Pancreas (tissue), 10 donors: ENCODE measurements at regions not wholly inside any gene's neighbourhood (a gene's known extent, or its start where the extent isn't known, plus 50 kb on each side); places are given as distances from the start of the nearest gene placed in this dataset.

Source experiments
- ATAC-seq, 4 donors: fragments of 200-7000 bp; cut with Tn5 transposase; one replicate each; pipeline versions ENCODE4 v1.8.0 to v1.9.1; 2020; ENCODE audit warnings: mild to moderate bottlenecking in 4 of 4, moderate library complexity in 4 of 4
- DNase-seq, 6 donors: peaks; one replicate each; pipeline ENCODE4 v3.0.0-alpha.2; 2020
- FAIRE-seq: peaks from 2 replicates; lab custom pipeline; 2012; peaks lifted over from hg19 to GRCh38; lab: Jason Lieb, UNC
- H3K27ac ChIP-seq, 4 donors: fragments of 200-600 bp; sonication (generic); 1 replicate in 3 of 4; 2 replicates in 1 of 4; pipeline versions ENCODE4 v1.5.0 to v1.8.0; 2020
- H3K27me3 ChIP-seq, 4 donors: fragments of 200-600 bp; one replicate each; pipeline ENCODE4 v1.8.0; 2021
- H3K36me3 ChIP-seq, 3 donors: fragments of 200-600 bp; sonication (generic) in 1 of 3; one replicate each; pipeline versions ENCODE4 v1.5.0 to v1.8.0; 2020 to 2021
- H3K4me1 ChIP-seq, 3 donors: fragments of 200-600 bp; one replicate each; pipeline ENCODE4 v1.8.0; 2021
- H3K4me3 ChIP-seq, 4 donors: fragments of 200-600 bp; sonication (generic) in 2 of 4; one replicate each; pipeline versions ENCODE4 v1.5.0 to v1.8.0; 2020 to 2021
- H3K9me3 ChIP-seq, 4 donors: fragments of 200-600 bp; one replicate each; pipeline ENCODE4 v1.8.0; 2021
- CTCF ChIP-seq, 4 donors: fragments of 200-600 bp; sonication (generic) in 3 of 4; IDR thresholded peaks; one replicate each; pipeline versions ENCODE4 v1.5.0 to v1.8.0; 2021; ENCODE audit warnings: antibody characterized with exemption in 4 of 4
- WGBS, 2 donors: extraction: QIAGEN DNeasy Blood & Tissue Kit; methylation state at CpG; one replicate each; pipeline ENCODE4 v1.1.7; 2013; 5-methylcytosine and 5-hydroxymethylcytosine counted together
- intact Hi-C, 3 donors: fragments of 100-400 bp; cut with DNase I; formaldehyde crosslinking; loops; one replicate each; pipeline versions ENCODE4 v1.11.1 to v1.14.2; 2022
- donor health status: healthy with polysubstance abuse.
- donor health status: DM: no; HTN: no; CAD: no; lungs with moderate emphysema.
- donor health status: DM: no; HTN: no; CAD: no.
- donor health status: control.
- donor health status: control.
- donor health status: Bipolar disorder and iron deficiency.
- donor health status: DM: yes; HTN: yes; CAD: no.
- donor health status: DM: no; HTN: no; CAD: no.
- donor health status: DM: no; HTN: no; CAD: no.
- donor health status: DM: yes; HTN: yes; CAD: no.

DNA sequence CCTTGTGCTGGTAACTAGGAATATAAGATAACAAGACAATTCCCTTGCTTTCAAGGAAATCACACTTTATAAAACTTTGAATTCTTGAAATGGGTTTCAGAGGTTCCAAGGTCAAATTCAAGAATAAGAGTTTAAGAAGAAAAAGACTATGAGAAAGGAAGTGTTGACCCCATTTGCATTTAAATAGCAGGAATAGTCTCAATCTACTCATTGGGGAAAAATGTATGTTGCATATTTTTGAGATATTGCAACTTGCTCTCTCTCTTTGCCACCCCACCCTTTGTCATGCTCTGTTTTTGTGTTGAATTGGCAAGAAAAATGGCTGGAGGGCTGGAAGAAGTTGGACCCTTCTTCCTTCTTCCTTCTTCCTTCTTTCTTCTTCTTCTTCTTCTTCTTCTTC is 699.2 kb downstream of the TUSC7 start:
- H3K27ac ChIP-seq, result no peak overlapping the region
- no peak overlapping the region for H3K4me3 ChIP-seq
- FAIRE-seq (no peak), ATAC-seq (no peak), DNase-seq (no peak)
- no peak for TF ChIP-seq CTCF (IDR thresholded peaks at IDR 0.05)
- no peaks in the 10 kb centered on the region for H3K9me3 ChIP-seq
- H3K36me3 ChIP-seq, result no peaks in the 10 kb centered on the region
- intact Hi-C loops, result no loop called here
- peaks cover 10 to 30% (median 24%) of the 10 kb centered on the region in 3 donors for H3K4me1 ChIP-seq
- H3K27me3 ChIP-seq, result no peaks in the 10 kb centered on the region

DNA sequence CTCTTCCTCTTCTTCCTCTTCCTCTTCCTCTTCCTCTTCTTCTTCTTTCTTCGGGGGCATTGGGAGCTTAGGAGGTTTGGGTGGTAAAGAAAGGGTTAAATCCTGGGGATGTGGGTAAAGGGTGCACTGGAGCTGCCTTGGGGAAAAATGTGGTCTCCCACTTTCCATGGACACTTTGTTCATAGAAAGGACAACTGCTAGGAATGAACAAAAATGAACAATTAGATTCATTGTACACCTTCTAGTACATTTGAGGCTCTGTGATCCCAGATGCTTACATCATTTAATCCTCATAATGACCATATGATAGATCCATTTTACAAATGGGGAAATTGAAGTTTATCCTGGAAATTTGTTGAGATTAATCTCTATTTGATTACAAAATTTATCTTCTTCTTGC is 699.7 kb downstream of the TUSC7 start:
- no peak overlapping the region for H3K4me3 ChIP-seq
- H3K4me1 ChIP-seq, result peaks cover 10 to 25% (median 20%) of the 10 kb centered on the region in 3 donors
- DNase-seq (no peak), FAIRE-seq (no peak), ATAC-seq (no peak)
- H3K36me3 ChIP-seq, result no peaks in the 10 kb centered on the region
- no peaks in the 10 kb centered on the region for H3K27me3 ChIP-seq
- H3K9me3 ChIP-seq, result no peaks in the 10 kb centered on the region
- 96 to 100% methylated on average over 1 of the region's 1 CpG for WGBS, 2 donors
- intact Hi-C loops, result no loop called here
- no peak for TF ChIP-seq CTCF (IDR thresholded peaks at IDR 0.05)
- H3K27ac ChIP-seq, result no peak overlapping the region

GRCh38 chr3:117409701-117410459 is 700.3 kb downstream of the TUSC7 start:
- 72 to 76% methylated on average over 3 of the region's 3 CpGs for WGBS, 2 donors
- Histone ChIP-seq H3K9me3 (no peaks in the 10 kb centered on the region), H3K36me3 (no peaks in the 10 kb centered on the region), H3K4me1 (peaks cover 4 to 19% (median 14%) of the 10 kb centered on the region in 3 donors), H3K27ac (no peak overlapping the region), H3K27me3 (no peaks in the 10 kb centered on the region), H3K4me3 (no peak overlapping the region)
- no peak for TF ChIP-seq CTCF (IDR thresholded peaks at IDR 0.05)
- FAIRE-seq (no peak), ATAC-seq (no peak), DNase-seq (no peak)
- intact Hi-C loops, result no loop called here

GRCh38 chr3:117411971-117412370 is 702.4 kb downstream of the TUSC7 start:
- intact Hi-C loops, result no loop called here
- H3K27me3 ChIP-seq, result no peaks in the 10 kb centered on the region
- H3K4me1 ChIP-seq, result peaks cover 0 to 9% (median 6%) of the 10 kb centered on the region in 3 donors
- WGBS, 2 donors, result 66 to 71% methylated on average over 4 of the region's 4 CpGs
- no peak for TF ChIP-seq CTCF (IDR thresholded peaks at IDR 0.05)
- no peak overlapping the region for H3K27ac ChIP-seq
- H3K9me3 ChIP-seq, result no peaks in the 10 kb centered on the region
- no peak overlapping the region for H3K4me3 ChIP-seq
- no peaks in the 10 kb centered on the region for H3K36me3 ChIP-seq
- no peak for FAIRE-seq
- no peak for ATAC-seq
- DNase-seq, result no peak

DNA sequence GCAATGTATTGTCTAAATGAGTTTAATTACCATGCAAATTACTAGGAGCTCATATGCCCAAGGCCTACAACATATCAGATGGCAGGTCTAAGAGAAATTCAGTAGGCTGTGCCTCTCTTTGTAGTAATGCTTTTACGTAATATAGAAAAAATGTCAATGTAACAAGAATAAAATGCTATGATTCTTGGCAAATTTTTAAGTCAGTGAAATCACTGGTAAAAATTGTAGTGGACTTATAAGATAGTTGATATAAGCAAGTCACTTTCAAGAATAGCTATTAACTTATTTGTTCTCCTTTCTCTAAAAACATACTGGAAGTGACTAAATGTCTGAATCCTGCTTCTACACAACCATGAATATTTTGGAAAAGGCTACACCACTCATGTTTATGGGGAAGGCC is 707.8 kb downstream of the TUSC7 start:
- ATAC-seq (no peak), FAIRE-seq (no peak), DNase-seq (no peak)
- intact Hi-C loops, result no loop called here
- H3K9me3 ChIP-seq, result no peaks in the 10 kb centered on the region
- H3K4me3 ChIP-seq, result no peak overlapping the region
- WGBS, 2 donors, result 94 to 96% methylated on average over 1 of the region's 1 CpG
- no peaks in the 10 kb centered on the region for H3K27me3 ChIP-seq
- no peak overlapping the region for H3K27ac ChIP-seq
- TF ChIP-seq CTCF (IDR thresholded peaks at IDR 0.05), result no peak
- H3K36me3 ChIP-seq, result no peaks in the 10 kb centered on the region
- no peaks in the 10 kb centered on the region for H3K4me1 ChIP-seq
